HG02642 (cell line): ENCODE measurements at regions not wholly inside any gene's neighbourhood (a gene's known extent, or its start where the extent isn't known, plus 50 kb on each side); places are given as distances from the start of the nearest gene placed in this dataset.

Source experiments
- ATAC-seq: cut with Tn5 transposase; IDR thresholded peaks from one replicate; pipeline ENCODE4 v1.9.1; 2021; ENCODE audit warnings: mild to moderate bottlenecking; ENCODE audit not compliant: unreplicated experiment, poor library complexity

GRCh38 chr4:4808086-4808485, 51.4 kb upstream of the MSX1 start:
- no peak for ATAC-seq

GRCh38 chr4:4805887-4806286, 53.6 kb upstream of the MSX1 start:
- no peak for ATAC-seq

DNA sequence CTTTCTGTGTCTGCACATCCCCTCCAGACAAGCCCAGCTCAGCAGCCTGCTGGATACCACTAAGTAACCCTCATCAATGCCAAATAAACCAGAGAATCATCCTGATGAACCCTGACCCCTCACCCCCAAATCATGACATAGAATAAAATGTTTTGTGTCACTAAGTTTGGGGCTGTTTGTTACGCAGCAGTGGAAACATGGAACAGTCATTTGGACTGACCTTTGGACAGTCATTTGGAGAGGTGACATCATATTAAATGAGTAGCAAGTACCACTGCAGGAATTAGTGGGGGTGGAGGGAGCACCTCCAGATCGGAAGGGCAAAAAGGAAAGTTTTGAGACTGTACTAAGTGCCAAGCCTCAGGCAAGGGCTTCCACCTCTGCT, 55.6 kb upstream of the MSX1 start:
- ATAC-seq = no peak

DNA sequence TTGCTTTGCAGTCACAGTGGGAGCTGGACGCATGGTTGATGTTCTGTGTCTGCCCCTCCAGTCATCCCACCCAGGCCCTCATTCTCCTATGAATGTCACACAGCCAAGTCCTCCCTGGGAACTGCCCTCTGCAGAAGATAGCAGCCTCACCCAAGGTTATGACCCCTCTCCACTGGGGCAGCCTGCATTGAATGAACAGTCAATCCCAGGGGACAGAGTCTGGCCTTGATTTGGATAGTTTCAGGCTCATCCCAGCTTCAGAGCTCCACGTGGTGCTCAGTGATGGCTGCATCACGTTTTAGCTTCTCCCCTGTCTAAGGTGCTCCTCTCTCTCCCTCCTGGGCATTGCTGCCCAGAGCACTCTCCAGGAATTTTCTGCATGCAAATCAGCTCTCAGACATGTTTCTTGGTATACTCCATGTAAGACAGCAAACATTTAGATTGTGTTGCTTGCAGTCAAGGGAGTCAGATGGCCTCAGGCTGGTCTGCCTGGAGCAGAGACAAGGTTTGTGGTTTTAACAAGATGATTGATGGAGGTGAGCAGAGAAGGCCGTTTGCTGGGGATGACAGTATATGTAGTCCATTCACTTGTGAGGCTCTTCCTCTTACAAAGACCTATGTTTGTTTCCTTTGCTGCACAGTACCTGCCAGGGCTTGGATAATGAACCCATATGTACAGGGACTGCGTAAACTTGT, 56.1 kb upstream of the MSX1 start:
- ATAC-seq = no peak

DNA sequence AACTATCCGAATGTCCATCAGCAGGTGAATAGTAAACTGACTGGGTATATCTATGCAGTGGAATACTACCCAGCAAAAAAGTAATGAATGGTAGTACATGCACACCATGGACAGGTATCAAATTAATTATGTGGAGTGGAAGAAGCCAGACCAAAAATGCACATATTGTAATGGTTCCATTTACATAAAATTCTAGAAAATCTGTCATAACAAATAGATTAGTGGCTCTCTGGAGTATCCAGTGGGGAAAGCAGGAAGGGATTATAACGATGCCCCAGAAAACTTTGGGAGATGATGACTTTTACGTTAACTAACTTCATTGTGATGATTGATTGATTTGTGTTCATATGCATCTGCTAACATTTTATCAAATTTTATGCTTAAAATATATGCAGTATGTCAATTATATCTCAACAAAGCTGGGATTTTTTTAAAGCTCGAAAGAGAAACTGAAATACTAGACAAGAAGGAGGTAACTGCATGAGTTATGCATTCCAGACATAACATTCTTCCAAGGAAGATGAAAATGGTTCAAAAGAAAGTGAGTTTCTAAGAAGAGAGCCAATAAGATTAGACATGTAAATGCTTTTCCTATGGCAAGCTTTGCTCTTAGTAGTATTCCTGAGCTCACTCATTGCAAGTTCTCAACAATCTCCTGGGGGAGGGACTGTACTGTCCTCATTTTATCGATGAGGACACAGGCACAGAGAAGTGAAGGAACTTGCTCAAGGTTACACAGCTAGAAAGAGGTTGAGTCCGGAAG, 58.6 kb upstream of the MSX1 start:
- no peak for ATAC-seq

DNA sequence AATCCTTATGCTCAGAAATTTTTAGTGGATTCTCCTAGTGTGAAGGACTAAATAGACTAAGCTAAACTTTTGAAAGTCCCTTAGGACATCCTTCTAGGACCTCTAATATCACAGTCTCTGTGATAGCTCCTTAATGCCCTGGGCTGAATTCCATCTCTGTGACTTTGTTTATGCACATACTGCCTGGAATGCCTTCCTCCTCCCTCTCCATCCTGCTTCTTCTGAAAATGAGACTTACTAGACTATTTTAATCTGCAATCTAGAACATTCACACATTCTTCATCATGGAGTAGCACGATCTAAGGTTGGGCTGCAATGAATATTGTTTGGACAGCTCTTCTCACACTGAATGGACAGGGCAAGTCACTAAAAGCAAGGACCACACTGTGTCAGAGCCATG, 65.0 kb upstream of the MSX1 start:
- ATAC-seq = no peak

DNA sequence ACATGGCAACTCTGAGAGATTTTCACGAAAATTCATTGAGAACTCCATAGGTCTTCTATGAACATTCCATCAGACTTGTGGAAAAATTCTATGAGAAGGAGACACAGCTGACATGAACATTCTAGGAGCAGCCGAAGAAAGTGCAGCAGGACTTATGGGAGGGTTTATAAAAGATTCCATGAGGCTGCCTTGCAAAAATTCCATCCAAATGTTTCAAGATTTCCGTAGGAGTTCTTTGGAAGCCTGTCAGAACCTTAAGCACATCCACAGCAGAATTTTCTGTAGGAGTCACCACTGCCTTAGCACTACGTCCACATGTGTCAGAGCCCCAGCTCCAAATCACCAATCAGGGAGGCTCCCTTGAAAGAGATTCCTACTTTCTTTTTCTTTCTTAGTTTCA, 67.0 kb upstream of the MSX1 start:
- ATAC-seq = no peak

GRCh38 chr4:4791299-4792111, 68.0 kb upstream of the MSX1 start:
- no peak for ATAC-seq

- no peak for ATAC-seq
Observed at GRCh38 chr4:4789462-4789861, 70.0 kb upstream of the MSX1 start.

GRCh38 chr4:4788573-4788972, 70.9 kb upstream of the MSX1 start:
- no peak for ATAC-seq

DNA sequence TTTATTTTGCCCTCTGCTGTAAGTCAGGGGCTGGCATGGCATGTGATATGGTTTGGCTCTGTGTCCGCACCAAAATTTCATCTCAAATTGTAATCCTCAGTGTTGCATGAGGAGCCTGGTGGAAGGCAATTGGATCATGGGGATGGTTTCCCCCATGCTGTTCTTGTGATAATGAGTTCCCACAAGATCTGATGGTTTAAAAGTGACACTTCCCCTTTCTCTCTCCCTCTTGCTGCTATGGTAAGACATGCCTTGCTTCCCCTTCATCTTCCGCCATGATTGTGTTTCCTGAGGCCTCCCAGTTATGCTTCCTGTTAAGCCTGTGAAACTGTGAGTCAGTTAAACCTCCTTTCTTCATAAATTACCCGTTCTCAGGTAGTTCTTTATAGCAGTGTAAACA, 72.0 kb upstream of the MSX1 start:
- ATAC-seq = no peak

- no peak for ATAC-seq
Observed at GRCh38 chr4:4784379-4784778, 75.1 kb upstream of the MSX1 start.

DNA sequence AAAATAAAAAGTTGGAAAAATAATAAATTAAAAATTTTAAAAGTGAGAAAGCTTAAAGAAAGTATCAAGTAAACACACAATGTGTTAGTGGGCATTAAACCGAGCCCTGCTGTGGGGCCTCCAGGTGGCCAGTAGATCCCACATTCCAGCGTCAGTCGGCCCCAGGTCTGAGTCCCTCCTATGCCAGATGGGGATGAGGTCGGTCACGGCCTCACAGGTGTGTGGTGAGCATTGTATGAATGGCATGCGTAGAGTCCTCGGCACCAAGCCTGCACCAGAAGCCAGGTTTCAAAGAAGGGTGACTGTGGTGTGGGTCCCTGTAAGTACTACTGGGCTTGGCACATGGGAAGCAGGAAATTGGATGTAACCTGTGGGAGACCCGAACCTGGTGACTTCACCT, 75.6 kb upstream of the MSX1 start:
- no peak for ATAC-seq

DNA sequence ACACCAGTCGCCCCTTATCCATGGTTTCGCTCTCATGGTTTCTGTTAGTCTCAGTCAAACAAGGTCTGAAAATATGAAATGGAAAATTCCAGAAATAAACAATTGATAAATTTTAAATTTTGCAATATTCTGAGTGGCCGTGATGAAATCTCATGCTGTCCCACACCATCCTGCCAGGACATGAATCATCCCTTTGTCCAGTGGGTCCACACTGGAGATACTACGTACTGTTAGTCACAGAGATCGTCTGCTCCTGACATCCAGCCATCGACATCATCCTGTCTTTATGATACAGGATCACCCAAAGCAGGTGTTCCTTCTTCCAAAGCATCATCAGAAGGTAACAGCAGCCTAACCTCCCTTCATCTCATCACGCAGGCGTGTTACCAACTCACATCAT, 76.5 kb upstream of the MSX1 start:
- ATAC-seq = no peak

GRCh38 chr4:4781936-4782707, 77.3 kb upstream of the MSX1 start:
- ATAC-seq = no peak

- ATAC-seq = no peak
Observed at GRCh38 chr4:4780729-4781244, 78.7 kb upstream of the MSX1 start.

- no peak for ATAC-seq
Observed at GRCh38 chr4:4779486-4779885, 80.0 kb upstream of the MSX1 start.

DNA sequence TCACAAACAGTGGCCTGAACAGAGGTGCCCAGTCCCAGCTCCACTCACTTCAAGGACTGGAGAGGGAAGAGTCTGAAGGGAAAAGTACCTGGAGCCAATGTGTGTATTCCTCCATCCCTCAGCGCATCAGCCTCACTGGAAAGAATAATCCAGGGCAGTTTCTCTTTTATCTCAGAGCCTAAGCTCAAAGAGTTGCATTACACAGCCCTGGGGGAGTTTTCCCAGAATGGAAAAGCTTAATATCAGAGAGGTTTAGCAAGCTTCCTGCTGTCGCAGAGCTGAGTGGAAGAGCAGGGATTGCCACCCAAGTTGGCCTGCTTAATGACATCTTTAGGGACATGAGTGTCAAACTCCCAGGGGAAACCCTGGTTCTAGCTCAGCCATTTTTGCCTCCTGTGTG, 80.4 kb upstream of the MSX1 start:
- ATAC-seq = no peak

GRCh38 chr4:4778554-4778953, 80.9 kb upstream of the MSX1 start:
- ATAC-seq = no peak

DNA sequence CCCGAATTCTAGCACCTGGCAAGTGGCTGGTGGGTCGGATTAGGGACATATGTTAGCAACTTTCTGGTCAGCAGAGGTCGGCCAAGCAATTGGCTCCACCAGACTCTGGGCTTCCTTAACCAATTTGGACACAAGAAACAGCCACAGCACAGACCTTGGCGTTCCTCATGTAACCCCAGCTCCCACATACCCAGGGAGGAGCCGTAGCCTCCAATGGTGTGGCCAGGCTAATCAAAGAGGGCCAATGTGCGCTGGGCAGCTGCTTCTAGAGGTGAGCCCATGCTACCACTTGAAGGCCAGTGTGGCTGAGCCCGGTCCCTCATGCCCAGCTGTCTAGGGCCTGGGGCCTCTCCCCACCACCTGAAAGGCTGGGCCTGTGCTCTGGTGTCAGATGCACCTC, 82.5 kb upstream of the MSX1 start:
- no peak for ATAC-seq
